Epithelial cell of esophagus (primary cell): ENCODE measurements at regions not wholly inside any gene's neighbourhood (a gene's known extent, or its start where the extent isn't known, plus 50 kb on each side); places are given as distances from the start of the nearest gene placed in this dataset.

Experiments used
- DNase-seq: peaks from one replicate; pipeline ENCODE4 v3.0.0; 2010; ENCODE audit warnings: low read depth
- H3K4me3 ChIP-seq: 2 replicates; pipeline ENCODE4 v1.5.1; 2011; ENCODE audit warnings: mild to moderate bottlenecking, low read length, control low read depth
- TF ChIP-seq, protein P1 (sequence below): IDR thresholded peaks from 2 replicates; pipeline ENCODE4 v1.5.1; 2011; ENCODE audit warnings: low read depth, mild to moderate bottlenecking, low read length, control low read depth, inconsistent platforms; ENCODE audit not compliant: insufficient read depth; ENCODE audit errors: missing control alignments

DNA sequence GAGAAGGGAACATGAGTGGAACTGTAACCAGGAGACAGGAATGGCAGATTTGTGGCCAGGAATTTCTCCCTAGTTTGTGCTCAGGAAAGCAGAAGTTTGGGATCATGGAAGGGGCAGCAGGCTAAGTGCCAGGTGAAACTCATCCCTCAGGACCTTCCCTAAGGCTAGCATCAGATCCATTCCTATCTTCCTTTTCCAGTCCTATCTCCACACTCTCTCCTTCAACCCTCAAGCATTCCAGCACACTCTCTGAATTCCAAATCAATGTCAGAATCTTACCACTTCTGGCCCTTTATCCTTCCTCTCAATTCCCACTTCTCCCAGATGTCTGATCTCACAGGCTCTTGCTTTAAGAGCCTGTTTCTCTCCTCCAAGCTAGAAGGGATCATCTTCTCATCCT is 53.2 kb upstream of the GRIA1 start:
- TF ChIP-seq, protein P1, sequence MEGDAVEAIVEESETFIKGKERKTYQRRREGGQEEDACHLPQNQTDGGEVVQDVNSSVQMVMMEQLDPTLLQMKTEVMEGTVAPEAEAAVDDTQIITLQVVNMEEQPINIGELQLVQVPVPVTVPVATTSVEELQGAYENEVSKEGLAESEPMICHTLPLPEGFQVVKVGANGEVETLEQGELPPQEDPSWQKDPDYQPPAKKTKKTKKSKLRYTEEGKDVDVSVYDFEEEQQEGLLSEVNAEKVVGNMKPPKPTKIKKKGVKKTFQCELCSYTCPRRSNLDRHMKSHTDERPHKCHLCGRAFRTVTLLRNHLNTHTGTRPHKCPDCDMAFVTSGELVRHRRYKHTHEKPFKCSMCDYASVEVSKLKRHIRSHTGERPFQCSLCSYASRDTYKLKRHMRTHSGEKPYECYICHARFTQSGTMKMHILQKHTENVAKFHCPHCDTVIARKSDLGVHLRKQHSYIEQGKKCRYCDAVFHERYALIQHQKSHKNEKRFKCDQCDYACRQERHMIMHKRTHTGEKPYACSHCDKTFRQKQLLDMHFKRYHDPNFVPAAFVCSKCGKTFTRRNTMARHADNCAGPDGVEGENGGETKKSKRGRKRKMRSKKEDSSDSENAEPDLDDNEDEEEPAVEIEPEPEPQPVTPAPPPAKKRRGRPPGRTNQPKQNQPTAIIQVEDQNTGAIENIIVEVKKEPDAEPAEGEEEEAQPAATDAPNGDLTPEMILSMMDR = no peak
- no peak overlapping the region for H3K4me3 ChIP-seq
- no peak for DNase-seq

DNA sequence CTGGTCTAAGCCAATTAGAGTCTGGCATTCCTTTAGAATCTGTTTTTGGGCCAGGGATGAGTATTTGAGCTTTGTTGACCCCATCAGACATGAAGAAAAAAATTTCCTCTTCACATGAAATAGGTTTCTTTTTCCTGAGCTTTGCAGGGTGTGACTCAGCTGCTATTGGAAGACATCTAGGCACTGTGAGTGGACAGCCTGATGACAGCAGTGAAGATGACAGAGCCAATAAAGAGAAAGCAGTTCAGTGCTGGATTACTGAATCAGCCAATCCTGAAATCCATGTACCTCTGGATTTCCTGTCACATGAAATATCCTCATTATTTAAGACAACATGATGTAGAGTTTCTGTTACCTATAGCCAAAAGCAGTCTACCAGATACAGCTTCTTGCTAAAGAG is 51.3 kb upstream of the GRIA1 start:
- DNase-seq = peak; percentile 10
- H3K4me3 ChIP-seq = no peak overlapping the region
- TF ChIP-seq, protein P1 = no peak
